DMS53 treated with DMSO at 0.1 percent for 48 hours (cell line): ENCODE measurements at regions not wholly inside any gene's neighbourhood (a gene's known extent, or its start where the extent isn't known, plus 50 kb on each side); places are given as distances from the start of the nearest gene placed in this dataset.
"Not testable (repeated sequence)": the region's sequence is repeated elsewhere in the genome, so short reads cannot be mapped to it uniquely, and the experiment has no call there.

ENCODE experiments used
- DNase-seq: peaks from one replicate; lab custom pipeline; 2025; ENCODE audit not compliant: unreplicated experiment; lab: John Stamatoyannopoulos, UW

- no peak for DNase-seq
Observed at GRCh38 chr7:123324283-123324682, 124.5 kb upstream of the SLC13A1 start.

GRCh38 chr7:123323689-123324088, 123.9 kb upstream of the SLC13A1 start:
- DNase-seq = no peak

GRCh38 chr7:123321578-123321977, 121.8 kb upstream of the SLC13A1 start:
- not testable (repeated sequence) for DNase-seq

- no peak for DNase-seq
Observed at GRCh38 chr7:123319911-123320310, 120.1 kb upstream of the SLC13A1 start.

GRCh38 chr7:123314886-123315285, 115.1 kb upstream of the SLC13A1 start:
- no peak for DNase-seq

- no peak for DNase-seq
Observed at GRCh38 chr7:123308254-123308951, 108.6 kb upstream of the SLC13A1 start.

- DNase-seq = no peak
Observed at GRCh38 chr7:123305840-123306375, 106.1 kb upstream of the SLC13A1 start.

GRCh38 chr7:123303926-123304325, 104.2 kb upstream of the SLC13A1 start:
- DNase-seq = no peak

GRCh38 chr7:123296965-123297364, 97.2 kb upstream of the SLC13A1 start:
- DNase-seq = no peak

- DNase-seq = no peak
Observed at GRCh38 chr7:123293710-123294109, 93.9 kb upstream of the SLC13A1 start.

- DNase-seq = no peak
Observed at GRCh38 chr7:123292227-123292626, 92.5 kb upstream of the SLC13A1 start.

GRCh38 chr7:123289200-123289599, 89.4 kb upstream of the SLC13A1 start:
- no peak for DNase-seq

GRCh38 chr7:123285076-123285700, 85.4 kb upstream of the SLC13A1 start:
- no peak for DNase-seq

- no peak for DNase-seq
Observed at GRCh38 chr7:123283373-123283772, 83.6 kb upstream of the SLC13A1 start.

GRCh38 chr7:123282181-123282580, 82.4 kb upstream of the SLC13A1 start:
- DNase-seq = no peak

GRCh38 chr7:123279949-123280348, 80.2 kb upstream of the SLC13A1 start:
- no peak for DNase-seq

- DNase-seq = no peak
Observed at GRCh38 chr7:123275036-123275753, 75.4 kb upstream of the SLC13A1 start.

- DNase-seq = no peak
Observed at GRCh38 chr7:123273185-123273584, 73.4 kb upstream of the SLC13A1 start.

GRCh38 chr7:123271856-123272255, 72.1 kb upstream of the SLC13A1 start:
- DNase-seq = no peak

GRCh38 chr7:123271231-123271630, 71.5 kb upstream of the SLC13A1 start:
- no peak for DNase-seq

- no peak for DNase-seq
Observed at GRCh38 chr7:123270570-123270969, 70.8 kb upstream of the SLC13A1 start.

GRCh38 chr7:123265853-123266252, 66.1 kb upstream of the SLC13A1 start:
- DNase-seq = no peak
